ENCODE measurements at regions not wholly inside any gene's neighbourhood (a gene's known extent, or its start where the extent isn't known, plus 50 kb on each side); places are given as distances from the start of the nearest gene placed in this dataset.

- TF ChIP-seq CTBP1 (IDR thresholded peaks at IDR 0.05; ENCODE audit: borderline replicate concordance) (no peak), BHLHE40 (IDR thresholded peaks at IDR 0.05; ENCODE audit: borderline replicate concordance) (no peak)
Observed at GRCh38 chr1:221884821-221885220, 142.9 kb upstream of the DUSP10 start.
